Immature natural killer cell (primary cell): ENCODE measurements at regions not wholly inside any gene's neighbourhood (a gene's known extent, or its start where the extent isn't known, plus 50 kb on each side); places are given as distances from the start of the nearest gene placed in this dataset.

ENCODE experiments used
- DNase-seq, 3 donors: peaks; one replicate each; pipeline ENCODE4 v3.0.0; 2022; ENCODE audit warnings: mixed read lengths in 1 of 3
- H3K27ac Mint-ChIP-seq, 6 donors: one replicate each; pipeline ENCODE4 v1.8.0; 2020; ENCODE audit warnings: mixed read lengths in 6 of 6, mild to moderate bottlenecking in 5 of 6, inconsistent platforms in 4 of 6, moderate library complexity in 3 of 6
- H3K27me3 Mint-ChIP-seq, 3 donors: one replicate each; pipeline ENCODE4 v1.8.0; 2020 to 2021; ENCODE audit warnings: low read depth in 3 of 3, mild to moderate bottlenecking in 3 of 3, mixed read lengths in 3 of 3, moderate library complexity in 3 of 3, inconsistent platforms in 1 of 3
- H3K36me3 Mint-ChIP-seq, 3 donors: one replicate each; pipeline ENCODE4 v1.8.0; 2020; ENCODE audit warnings: mixed read lengths in 3 of 3, inconsistent platforms in 2 of 3, mild to moderate bottlenecking in 2 of 3
- H3K4me1 Mint-ChIP-seq, 2 donors: one replicate each; pipeline ENCODE4 v1.8.0; 2020; ENCODE audit warnings: inconsistent platforms in 2 of 2, mild to moderate bottlenecking in 2 of 2, mixed read lengths in 2 of 2, moderate library complexity in 1 of 2
- H3K4me3 Mint-ChIP-seq, 5 donors: one replicate each; pipeline ENCODE4 v1.8.0; 2020; ENCODE audit warnings: mild to moderate bottlenecking in 5 of 5, mixed read lengths in 5 of 5, inconsistent platforms in 3 of 5, moderate library complexity in 3 of 5
- H3K9me3 Mint-ChIP-seq, 6 donors: one replicate each; pipeline ENCODE4 v1.8.0; 2020; ENCODE audit warnings: mild to moderate bottlenecking in 6 of 6, mixed read lengths in 6 of 6, inconsistent platforms in 4 of 6, moderate library complexity in 3 of 6

- H3K27ac Mint-ChIP-seq = no peak overlapping the region
- no peaks in the 10 kb centered on the region for H3K36me3 Mint-ChIP-seq
- peaks cover 0 to 3% (median 0%) of the 10 kb centered on the region in 6 donors for H3K9me3 Mint-ChIP-seq
- no peak for DNase-seq
- H3K4me3 Mint-ChIP-seq = no peak overlapping the region
- H3K27me3 Mint-ChIP-seq = peaks cover 0 to 4% (median 3%) of the 10 kb centered on the region in 3 donors
- no peaks in the 10 kb centered on the region for H3K4me1 Mint-ChIP-seq
These were observed 52.5 kb upstream of the TTC29 start for GRCh38 chr4:146998157-146998556.

DNA sequence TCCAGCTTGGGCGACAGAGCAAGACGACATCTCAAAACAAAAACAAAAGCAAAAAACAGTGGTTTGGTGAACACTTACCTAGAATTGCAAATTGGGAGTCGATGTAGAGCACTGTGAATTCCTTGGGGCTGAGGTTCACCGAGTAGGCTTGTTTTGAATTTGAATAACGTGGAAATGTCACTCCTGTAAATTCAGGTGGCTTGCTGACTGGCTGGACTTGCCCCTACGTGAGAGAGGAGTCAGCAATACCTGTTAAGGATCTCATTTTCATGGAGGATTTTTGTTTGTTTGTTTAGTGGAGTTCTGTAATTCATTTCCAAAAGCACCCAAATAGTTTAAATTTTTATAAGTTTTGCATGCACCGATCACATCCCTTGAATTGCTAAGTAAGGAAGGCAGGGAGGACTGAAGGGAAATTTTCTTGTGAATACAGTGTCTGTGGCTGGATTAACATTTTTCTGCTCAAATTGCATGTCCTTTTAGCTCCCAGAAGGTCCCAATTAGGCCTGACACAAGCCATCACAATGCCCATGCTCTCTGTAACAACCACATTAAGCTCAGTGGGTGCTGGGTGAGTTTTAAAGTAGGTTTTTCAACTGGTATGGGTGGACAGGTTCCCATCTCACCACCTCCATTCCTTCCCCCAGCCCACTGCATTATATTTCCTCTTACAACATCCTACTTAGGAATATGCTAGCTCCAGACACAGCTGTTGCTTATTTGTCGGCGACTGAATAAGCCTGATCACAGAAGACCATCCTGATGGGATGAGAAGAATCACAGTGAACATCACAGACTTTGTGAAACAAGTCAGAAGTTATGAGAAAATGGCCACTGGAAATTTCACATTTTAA lies 58.5 kb upstream of the TTC29 start:
- no peaks in the 10 kb centered on the region for H3K36me3 Mint-ChIP-seq
- H3K4me3 Mint-ChIP-seq = no peak overlapping the region
- no peaks in the 10 kb centered on the region for H3K9me3 Mint-ChIP-seq
- peaks cover 0 to 2% (median 0%) of the 10 kb centered on the region in 3 donors for H3K27me3 Mint-ChIP-seq
- no peak overlapping the region for H3K27ac Mint-ChIP-seq
- no peaks in the 10 kb centered on the region for H3K4me1 Mint-ChIP-seq
- no peak for DNase-seq

GRCh38 chr4:147006229-147006628 lies 60.6 kb upstream of the TTC29 start:
- H3K9me3 Mint-ChIP-seq = no peaks in the 10 kb centered on the region
- DNase-seq = no peak
- H3K4me1 Mint-ChIP-seq = no peaks in the 10 kb centered on the region
- H3K4me3 Mint-ChIP-seq = no peak overlapping the region
- H3K36me3 Mint-ChIP-seq = no peaks in the 10 kb centered on the region
- H3K27me3 Mint-ChIP-seq = peaks cover 0 to 3% (median 2%) of the 10 kb centered on the region in 3 donors
- H3K27ac Mint-ChIP-seq = no peak overlapping the region

GRCh38 chr4:147009875-147010274 lies 64.2 kb upstream of the TTC29 start:
- no peaks in the 10 kb centered on the region for H3K9me3 Mint-ChIP-seq
- no peaks in the 10 kb centered on the region for H3K36me3 Mint-ChIP-seq
- no peak overlapping the region for H3K27ac Mint-ChIP-seq
- H3K4me3 Mint-ChIP-seq = no peak overlapping the region
- no peak for DNase-seq
- no peaks in the 10 kb centered on the region for H3K4me1 Mint-ChIP-seq
- H3K27me3 Mint-ChIP-seq = peaks cover 3 to 8% (median 4%) of the 10 kb centered on the region in 3 donors

GRCh38 chr4:147011411-147011810 lies 65.7 kb upstream of the TTC29 start:
- Mint-ChIP-seq H3K9me3 (no peaks in the 10 kb centered on the region), H3K4me1 (no peaks in the 10 kb centered on the region), H3K36me3 (no peaks in the 10 kb centered on the region), H3K27me3 (peaks cover 3 to 12% (median 4%) of the 10 kb centered on the region in 3 donors), H3K27ac (no peak overlapping the region), H3K4me3 (no peak overlapping the region)
- DNase-seq = no peak

DNA sequence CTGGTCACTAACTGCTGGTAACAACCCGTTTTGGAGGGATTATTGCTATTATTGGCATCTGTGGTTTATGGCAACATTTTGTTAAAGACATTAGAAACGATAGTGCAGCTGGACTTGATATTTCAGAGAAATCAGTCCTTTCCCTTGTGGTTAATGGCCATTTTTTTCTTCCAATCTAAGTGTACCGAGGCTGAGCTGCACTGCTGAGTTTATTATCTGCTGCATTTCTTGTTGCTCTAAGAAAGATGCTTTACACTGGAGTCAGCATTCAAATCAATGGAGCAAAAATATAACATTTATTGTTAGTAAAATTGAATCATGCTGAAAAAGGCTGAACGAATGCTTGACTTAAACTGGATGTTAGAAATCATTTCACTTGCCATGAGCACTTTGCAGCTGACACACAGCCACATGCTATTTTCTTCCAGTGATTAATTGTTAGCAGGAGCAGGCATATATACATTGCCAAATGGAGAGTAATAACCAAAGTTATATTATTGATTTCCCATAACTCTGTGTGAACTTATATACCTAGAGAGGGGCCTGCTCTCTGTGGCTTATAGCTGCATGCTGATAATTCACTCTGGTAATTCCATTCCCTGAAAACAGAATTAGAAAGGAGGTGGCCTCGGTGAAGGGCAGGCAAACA lies 66.5 kb upstream of the TTC29 start:
- Mint-ChIP-seq H3K9me3 (no peaks in the 10 kb centered on the region), H3K27me3 (peaks cover 3 to 12% (median 4%) of the 10 kb centered on the region in 3 donors), H3K4me1 (no peaks in the 10 kb centered on the region), H3K36me3 (no peaks in the 10 kb centered on the region), H3K27ac (no peak overlapping the region), H3K4me3 (no peak overlapping the region)
- no peak for DNase-seq

- no peak overlapping the region for H3K27ac Mint-ChIP-seq
- peaks cover 2 to 16% (median 2%) of the 10 kb centered on the region in 3 donors for H3K27me3 Mint-ChIP-seq
- no peaks in the 10 kb centered on the region for H3K4me1 Mint-ChIP-seq
- no peaks in the 10 kb centered on the region for H3K36me3 Mint-ChIP-seq
- no peaks in the 10 kb centered on the region for H3K9me3 Mint-ChIP-seq
- H3K4me3 Mint-ChIP-seq = no peak overlapping the region
- no peak for DNase-seq
These were observed 69.3 kb upstream of the TTC29 start for GRCh38 chr4:147014946-147015345.

- H3K4me3 Mint-ChIP-seq = no peak overlapping the region
- no peak overlapping the region for H3K27ac Mint-ChIP-seq
- no peaks in the 10 kb centered on the region for H3K9me3 Mint-ChIP-seq
- H3K4me1 Mint-ChIP-seq = no peaks in the 10 kb centered on the region
- no peak for DNase-seq
- no peaks in the 10 kb centered on the region for H3K36me3 Mint-ChIP-seq
- peaks cover 1 to 16% (median 2%) of the 10 kb centered on the region in 3 donors for H3K27me3 Mint-ChIP-seq
These were observed 69.8 kb upstream of the TTC29 start for GRCh38 chr4:147015491-147015890.

- no peaks in the 10 kb centered on the region for H3K4me1 Mint-ChIP-seq
- H3K36me3 Mint-ChIP-seq = no peaks in the 10 kb centered on the region
- no peaks in the 10 kb centered on the region for H3K9me3 Mint-ChIP-seq
- no peak overlapping the region for H3K27ac Mint-ChIP-seq
- peaks cover 1 to 11% (median 2%) of the 10 kb centered on the region in 3 donors for H3K27me3 Mint-ChIP-seq
- DNase-seq = no peak
- H3K4me3 Mint-ChIP-seq = no peak overlapping the region
These were observed 71.4 kb upstream of the TTC29 start for GRCh38 chr4:147017081-147017480.

- peak; percentile 1 to 15 (median 2) for DNase-seq
- H3K36me3 Mint-ChIP-seq = no peaks in the 10 kb centered on the region
- H3K9me3 Mint-ChIP-seq = no peaks in the 10 kb centered on the region
- peaks cover 1 to 11% (median 3%) of the 10 kb centered on the region in 3 donors for H3K27me3 Mint-ChIP-seq
- H3K27ac Mint-ChIP-seq = no peak overlapping the region
- H3K4me1 Mint-ChIP-seq = no peaks in the 10 kb centered on the region
- no peak overlapping the region for H3K4me3 Mint-ChIP-seq
These were observed 73.4 kb upstream of the TTC29 start for GRCh38 chr4:147019091-147019490.

GRCh38 chr4:147020456-147020855 lies 74.8 kb upstream of the TTC29 start:
- Mint-ChIP-seq H3K4me1 (no peaks in the 10 kb centered on the region), H3K4me3 (no peak overlapping the region), H3K27me3 (peaks cover 1 to 4% (median 3%) of the 10 kb centered on the region in 3 donors), H3K36me3 (no peaks in the 10 kb centered on the region), H3K27ac (no peak overlapping the region), H3K9me3 (no peaks in the 10 kb centered on the region)
- no peak for DNase-seq

GRCh38 chr4:147025042-147025441 lies 79.4 kb upstream of the TTC29 start:
- no peak for DNase-seq
- H3K9me3 Mint-ChIP-seq = no peaks in the 10 kb centered on the region
- H3K36me3 Mint-ChIP-seq = no peaks in the 10 kb centered on the region
- H3K27me3 Mint-ChIP-seq = peaks cover 0 to 3% (median 0%) of the 10 kb centered on the region in 3 donors
- no peaks in the 10 kb centered on the region for H3K4me1 Mint-ChIP-seq
- H3K4me3 Mint-ChIP-seq = no peak overlapping the region
- H3K27ac Mint-ChIP-seq = no peak overlapping the region

DNA sequence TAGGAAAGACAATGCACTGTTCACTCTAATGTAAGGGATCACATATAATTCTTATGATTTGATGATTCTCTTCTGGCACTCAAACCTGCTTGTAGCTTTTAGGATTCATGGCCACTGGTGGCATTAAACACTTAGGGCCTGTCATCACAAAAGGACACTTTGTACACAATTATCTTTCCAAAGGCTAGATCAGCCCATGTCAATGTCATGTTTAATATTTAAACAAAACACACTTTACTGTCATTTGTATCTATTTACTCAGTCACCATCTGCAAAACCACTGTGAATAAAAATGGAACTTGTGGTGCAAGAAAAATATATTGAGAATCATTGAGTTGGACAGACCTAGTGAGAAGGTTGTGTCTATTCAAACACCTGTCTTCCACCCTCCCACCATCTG lies 83.6 kb upstream of the TTC29 start:
- no peaks in the 10 kb centered on the region for H3K36me3 Mint-ChIP-seq
- no peaks in the 10 kb centered on the region for H3K27me3 Mint-ChIP-seq
- H3K27ac Mint-ChIP-seq = no peak overlapping the region
- no peak overlapping the region for H3K4me3 Mint-ChIP-seq
- H3K9me3 Mint-ChIP-seq = no peaks in the 10 kb centered on the region
- no peak for DNase-seq
- H3K4me1 Mint-ChIP-seq = no peaks in the 10 kb centered on the region

GRCh38 chr4:147034372-147034771 lies 88.7 kb upstream of the TTC29 start:
- DNase-seq = no peak
- no peak overlapping the region for H3K27ac Mint-ChIP-seq
- H3K27me3 Mint-ChIP-seq = peaks cover 0 to 6% (median 0%) of the 10 kb centered on the region in 3 donors
- H3K4me3 Mint-ChIP-seq = no peak overlapping the region
- H3K9me3 Mint-ChIP-seq = no peaks in the 10 kb centered on the region
- H3K4me1 Mint-ChIP-seq = no peaks in the 10 kb centered on the region
- H3K36me3 Mint-ChIP-seq = no peaks in the 10 kb centered on the region
